ENCODE measurements at regions not wholly inside any gene's neighbourhood (a gene's known extent, or its start where the extent isn't known, plus 50 kb on each side); places are given as distances from the start of the nearest gene placed in this dataset.
"Not testable (repeated sequence)": the region's sequence is repeated elsewhere in the genome, so short reads cannot be mapped to it uniquely, and the experiment has no call there.

- H3K9me3 ChIP-seq (replicated peaks in 1 of 11) = no peaks in the 10 kb centered on the region
- H3K27ac ChIP-seq = no peak overlapping the region
- H4K20me1 ChIP-seq = no peaks in the 10 kb centered on the region
- no peak for TF ChIP-seq Cebpa-rat (IDR thresholded peaks at IDR 0.05)
- H3K4me3 ChIP-seq = no peak overlapping the region
- no peak overlapping the region for H3K4me2 ChIP-seq
- H3K36me3 ChIP-seq = no peaks in the 10 kb centered on the region
- peaks cover 0 to 7% (median 6%) of the 10 kb centered on the region in 10 experiments; a peak in 9 of 20 replicates for H3K4me1 ChIP-seq
- no peaks in the 10 kb centered on the region for H3K27me3 ChIP-seq
- H3K9ac ChIP-seq = no peak overlapping the region
These were observed 984.0 kb upstream of the SLC39A10 start for GRCh38 chr2:194672994-194673393.

- Histone ChIP-seq H3K4me2 (no peak overlapping the region), H3K36me3 (no peaks in the 10 kb centered on the region), H3K27me3 (no peaks in the 10 kb centered on the region), H3K9ac (no peak overlapping the region), H4K20me1 (no peaks in the 10 kb centered on the region), H3K27ac (no peak overlapping the region), H3K4me1 (no peaks in the 10 kb centered on the region), H3K9me3 (replicated peaks in 1 of 11) (no peaks in the 10 kb centered on the region), H3K4me3 (no peak overlapping the region)
- TF ChIP-seq Cebpa-rat (IDR thresholded peaks at IDR 0.05) = no peak
These were observed 995.6 kb upstream of the SLC39A10 start for GRCh38 chr2:194661431-194661830.

GRCh38 chr2:194639057-194639456, 1018.0 kb upstream of the SLC39A10 start:
- H3K9me3 ChIP-seq (replicated peaks in 1 of 11); H3K36me3 ChIP-seq; H3K27ac ChIP-seq; H3K27me3 ChIP-seq; H4K20me1 ChIP-seq; H3K9ac ChIP-seq; H3K4me2 ChIP-seq; H3K4me1 ChIP-seq; H3K4me3 ChIP-seq: not testable (repeated sequence)

- TF ChIP-seq Cebpa-rat (IDR thresholded peaks at IDR 0.05) = no peak
- H3K4me2 ChIP-seq = no peak overlapping the region
- H3K9ac ChIP-seq = no peak overlapping the region
These were observed 1035.1 kb upstream of the SLC39A10 start for GRCh38 chr2:194621945-194622344.

GRCh38 chr2:194619366-194619765, 1037.7 kb upstream of the SLC39A10 start:
- no peak overlapping the region for H3K4me3 ChIP-seq
- H3K36me3 ChIP-seq = no peaks in the 10 kb centered on the region
- no peak overlapping the region for H3K27ac ChIP-seq
- H3K4me2 ChIP-seq = no peak overlapping the region
- no peaks in the 10 kb centered on the region for H3K9me3 ChIP-seq (replicated peaks in 1 of 11)
- H3K27me3 ChIP-seq = no peaks in the 10 kb centered on the region
- no peak for TF ChIP-seq Cebpa-rat (IDR thresholded peaks at IDR 0.05)
- H3K9ac ChIP-seq = no peak overlapping the region
- no peaks in the 10 kb centered on the region for H4K20me1 ChIP-seq
- no peaks in the 10 kb centered on the region for H3K4me1 ChIP-seq

More at GRCh38 chr2:194621945-194622344, 1035.1 kb upstream of the SLC39A10 start:
- Histone ChIP-seq H3K4me1 (no peaks in the 10 kb centered on the region), H4K20me1 (no peaks in the 10 kb centered on the region), H3K36me3 (no peaks in the 10 kb centered on the region), H3K27ac (no peak overlapping the region), H3K9me3 (replicated peaks in 1 of 11) (no peaks in the 10 kb centered on the region), H3K27me3 (no peaks in the 10 kb centered on the region), H3K4me3 (no peak overlapping the region)

- no peaks in the 10 kb centered on the region for H3K9me3 ChIP-seq (replicated peaks in 1 of 11)
- no peak overlapping the region for H3K4me3 ChIP-seq
- H4K20me1 ChIP-seq = no peaks in the 10 kb centered on the region
- H3K36me3 ChIP-seq = no peaks in the 10 kb centered on the region
- no peak overlapping the region for H3K27ac ChIP-seq
- no peak overlapping the region for H3K4me2 ChIP-seq
- no peaks in the 10 kb centered on the region for H3K27me3 ChIP-seq
- TF ChIP-seq Cebpa-rat (IDR thresholded peaks at IDR 0.05) = no peak
- H3K4me1 ChIP-seq = no peaks in the 10 kb centered on the region
- H3K9ac ChIP-seq = no peak overlapping the region
These were observed 1038.6 kb upstream of the SLC39A10 start for GRCh38 chr2:194618432-194618831.

- no peak for TF ChIP-seq Cebpa-rat (IDR thresholded peaks at IDR 0.05)
- Histone ChIP-seq H3K9me3 (replicated peaks in 1 of 11) (peaks cover 2 to 11% (median 9%) of the 10 kb centered on the region in 11 experiments; a peak in 21 of 22 replicates), H4K20me1 (no peaks in the 10 kb centered on the region), H3K9ac (no peak overlapping the region), H3K4me3 (no peak overlapping the region), H3K27ac (no peak overlapping the region), H3K4me2 (no peak overlapping the region), H3K36me3 (no peaks in the 10 kb centered on the region), H3K27me3 (no peaks in the 10 kb centered on the region), H3K4me1 (no peaks in the 10 kb centered on the region)
These were observed 1040.7 kb upstream of the SLC39A10 start for GRCh38 chr2:194616334-194616733.

GRCh38 chr2:194610297-194610696, 1046.7 kb upstream of the SLC39A10 start:
- H3K4me2 ChIP-seq = no peak overlapping the region
- no peak overlapping the region for H3K4me3 ChIP-seq
- peaks cover 26 to 53% (median 37%) of the 10 kb centered on the region in 11 experiments for H3K9me3 ChIP-seq (replicated peaks in 1 of 11)
- no peak for TF ChIP-seq Cebpa-rat (IDR thresholded peaks at IDR 0.05)
- no peaks in the 10 kb centered on the region for H3K27me3 ChIP-seq
- H3K36me3 ChIP-seq = no peaks in the 10 kb centered on the region
- H3K9ac ChIP-seq = no peak overlapping the region
- H3K27ac ChIP-seq = no peak overlapping the region
- H4K20me1 ChIP-seq = no peaks in the 10 kb centered on the region
- no peaks in the 10 kb centered on the region for H3K4me1 ChIP-seq

- Histone ChIP-seq H3K4me2 (no peak overlapping the region), H3K27me3 (no peaks in the 10 kb centered on the region), H4K20me1 (no peaks in the 10 kb centered on the region), H3K9ac (no peak overlapping the region), H3K36me3 (no peaks in the 10 kb centered on the region), H3K4me1 (no peaks in the 10 kb centered on the region), H3K27ac (no peak overlapping the region), H3K9me3 (replicated peaks in 1 of 11) (peaks cover 13 to 43% (median 20%) of the 10 kb centered on the region in 11 experiments), H3K4me3 (no peak overlapping the region)
- TF ChIP-seq Cebpa-rat (IDR thresholded peaks at IDR 0.05) = no peak
These were observed 1053.6 kb upstream of the SLC39A10 start for GRCh38 chr2:194603429-194603828.

- no peak overlapping the region for H3K4me3 ChIP-seq
- H3K4me2 ChIP-seq = no peak overlapping the region
- no peak overlapping the region for H3K27ac ChIP-seq
- no peak overlapping the region for H3K9ac ChIP-seq
- H3K27me3 ChIP-seq = no peaks in the 10 kb centered on the region
- H3K4me1 ChIP-seq = no peaks in the 10 kb centered on the region
- H4K20me1 ChIP-seq = no peaks in the 10 kb centered on the region
- H3K9me3 ChIP-seq (replicated peaks in 1 of 11) = peaks cover 13 to 43% (median 20%) of the 10 kb centered on the region in 11 experiments
- no peaks in the 10 kb centered on the region for H3K36me3 ChIP-seq
- TF ChIP-seq Cebpa-rat (IDR thresholded peaks at IDR 0.05) = no peak
These were observed 1054.3 kb upstream of the SLC39A10 start for GRCh38 chr2:194602750-194603149.

- H3K4me3 ChIP-seq = no peak overlapping the region
These were observed 1065.8 kb upstream of the SLC39A10 start for GRCh38 chr2:194591192-194591591.

More at GRCh38 chr2:194591192-194591591, 1065.8 kb upstream of the SLC39A10 start:
- Histone ChIP-seq H3K4me1 (no peaks in the 10 kb centered on the region), H3K4me2 (no peak overlapping the region), H3K9me3 (replicated peaks in 1 of 11) (no peaks in the 10 kb centered on the region), H3K36me3 (no peaks in the 10 kb centered on the region), H3K27ac (no peak overlapping the region), H3K9ac (no peak overlapping the region), H4K20me1 (no peaks in the 10 kb centered on the region), H3K27me3 (no peaks in the 10 kb centered on the region)
- no peak for TF ChIP-seq Cebpa-rat (IDR thresholded peaks at IDR 0.05)
